Gastrocnemius medialis (tissue), 4 donors: ENCODE measurements at regions not wholly inside any gene's neighbourhood (a gene's known extent, or its start where the extent isn't known, plus 50 kb on each side); places are given as distances from the start of the nearest gene placed in this dataset.

Experiments used
- CTCF ChIP-seq, 5 experiments: fragments of 450-650 bp in 3 of 5; fragments of 200-600 bp in 2 of 5; sonication (generic) in 2 of 5; IDR thresholded peaks in 4 of 5; conservative IDR thresholded peaks in 1 of 5; 1 replicate in 4 of 5; 2 replicates in 1 of 5; pipeline ENCODE4 v1.5.1; 2016 to 2019; ENCODE audit warnings: antibody characterized with exemption in 5 of 5, mild to moderate bottlenecking in 3 of 5, moderate library complexity in 3 of 5
- POLR2A ChIP-seq, 2 donors: fragments of 450-650 bp; IDR thresholded peaks; one replicate each; pipeline ENCODE4 v1.6.1; 2017; ENCODE audit warnings: antibody characterized with exemption in 2 of 2, mild to moderate bottlenecking in 2 of 2, moderate library complexity in 2 of 2

GRCh38 chr13:56528040-56528790 lies 612.5 kb upstream of the PRR20A start:
- TF ChIP-seq CTCF (IDR thresholded peaks at IDR 0.05 in 4 of 5, conservative IDR thresholded peaks at IDR 0.05 in 1 of 5): no peak
- TF ChIP-seq POLR2A (IDR thresholded peaks at IDR 0.05): no peak
